H1 (cell line): ENCODE measurements at regions not wholly inside any gene's neighbourhood (a gene's known extent, or its start where the extent isn't known, plus 50 kb on each side); places are given as distances from the start of the nearest gene placed in this dataset.

Source experiments
- HDAC2 ChIP-seq, 2 experiments: fragments of 300-600 bp in 1 of 2; sonication (generic) in 1 of 2; IDR thresholded peaks; 2 replicates each; pipeline ENCODE4 v1.6.1; 2011 to 2012; ENCODE audit warnings: low read depth in 2 of 2, low read length in 2 of 2, mild to moderate bottlenecking in 2 of 2, moderate library complexity in 2 of 2, borderline replicate concordance in 1 of 2, inconsistent platforms in 1 of 2
- SP1 ChIP-seq: IDR thresholded peaks from 2 replicates; pipeline ENCODE4 v1.6.1; 2011; ENCODE audit warnings: low read depth, low read length

DNA sequence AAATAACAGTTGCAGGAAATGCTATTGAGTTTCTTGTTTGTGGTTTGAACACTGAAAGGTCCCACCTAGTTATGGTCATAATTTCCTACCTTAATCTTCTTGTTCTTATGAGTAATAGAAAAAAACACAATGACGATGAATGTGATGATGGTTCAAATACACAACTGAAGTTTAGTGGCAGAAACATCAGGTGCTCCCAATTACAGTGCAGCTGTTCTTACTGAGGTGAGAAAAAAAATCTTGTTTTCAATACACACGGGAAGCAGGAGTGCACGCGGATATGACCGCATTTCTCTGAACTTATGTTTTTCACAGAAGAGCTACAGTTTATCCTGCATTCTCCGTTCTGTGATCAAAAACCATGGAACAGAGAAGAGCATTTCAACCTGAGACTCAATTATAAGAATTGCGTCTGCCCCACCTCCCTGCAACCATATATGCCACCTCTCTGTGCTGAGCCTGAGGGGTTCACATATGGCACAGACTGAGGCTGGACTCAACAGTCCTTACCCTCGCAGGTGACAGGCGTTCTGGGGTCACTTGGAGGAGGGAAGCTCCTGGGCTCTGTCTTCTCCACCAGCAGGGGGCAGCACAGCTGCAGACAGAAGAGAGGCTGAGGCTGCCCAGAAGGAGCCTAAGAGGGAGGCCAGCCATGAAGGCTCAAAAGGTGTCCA, 99.7 kb upstream of the IGLL5 start (continued):
- TF ChIP-seq HDAC2 (IDR thresholded peaks at IDR 0.05; ENCODE audit: borderline replicate concordance in 1 of 2, low read depth in 2 of 2, low read length in 2 of 2) (no peak), SP1 (no peak)
